ENCODE measurements at regions not wholly inside any gene's neighbourhood (a gene's known extent, or its start where the extent isn't known, plus 50 kb on each side); places are given as distances from the start of the nearest gene placed in this dataset.

- no peaks in the 10 kb centered on the region for H3K27me3 ChIP-seq (ENCODE audit: insufficient read depth, low read length, poor library complexity, severe bottlenecking)
- no peaks in the 10 kb centered on the region for H3K79me2 ChIP-seq (ENCODE audit: insufficient read depth, low read length)
- no peaks in the 10 kb centered on the region for H3K9me3 ChIP-seq (ENCODE audit: insufficient read depth, low read depth, low read length)
- no peaks in the 10 kb centered on the region for H4K20me1 ChIP-seq (ENCODE audit: insufficient read depth, low read length, poor library complexity, severe bottlenecking)
- no peak overlapping the region for H2AFZ ChIP-seq (ENCODE audit: low read length)
- no peaks in the 10 kb centered on the region for H3F3A ChIP-seq (ENCODE audit: low read depth)
- no peak overlapping the region for H3K9ac ChIP-seq (ENCODE audit: low read depth, low read length, poor library complexity, severe bottlenecking)
- H3K9me2 ChIP-seq (replicated peaks; ENCODE audit: low read depth, low read length), result no peaks in the 10 kb centered on the region
- H3K36me3 ChIP-seq (ENCODE audit: insufficient read depth, low read length), result no peaks in the 10 kb centered on the region
- H3K4me2 ChIP-seq (ENCODE audit: low read depth, low read length, poor library complexity, severe bottlenecking), result no peak overlapping the region
- H3K4me3 ChIP-seq (ENCODE audit: low read length, poor library complexity, severe bottlenecking), result no peak overlapping the region
- no peaks in the 10 kb centered on the region for H3K4me1 ChIP-seq (ENCODE audit: insufficient read depth, low read length, poor library complexity, severe bottlenecking)
- TF ChIP-seq EZH2phosphoT487 (IDR thresholded peaks at IDR 0.05; ENCODE audit: borderline replicate concordance), result no peak
- no peak for TF ChIP-seq CTCF (conservative IDR thresholded peaks at IDR 0.05; ENCODE audit: low read length)
Observed at GRCh38 chr4:112775801-112776200, 138.9 kb downstream of the LARP7 start.

- Histone ChIP-seq H3K79me2 (ENCODE audit: insufficient read depth, low read length) (no peaks in the 10 kb centered on the region), H3K36me3 (ENCODE audit: insufficient read depth, low read length) (no peaks in the 10 kb centered on the region), H3K9ac (ENCODE audit: low read depth, low read length, poor library complexity, severe bottlenecking) (no peak overlapping the region), H3K9me3 (ENCODE audit: insufficient read depth, low read depth, low read length) (no peaks in the 10 kb centered on the region), H3F3A (ENCODE audit: low read depth) (no peaks in the 10 kb centered on the region), H3K9me2 (replicated peaks; ENCODE audit: low read depth, low read length) (no peaks in the 10 kb centered on the region), H3K4me2 (ENCODE audit: low read depth, low read length, poor library complexity, severe bottlenecking) (no peak overlapping the region), H3K4me3 (ENCODE audit: low read length, poor library complexity, severe bottlenecking) (no peak overlapping the region), H4K20me1 (ENCODE audit: insufficient read depth, low read length, poor library complexity, severe bottlenecking) (no peaks in the 10 kb centered on the region), H2AFZ (ENCODE audit: low read length) (no peak overlapping the region), H3K4me1 (ENCODE audit: insufficient read depth, low read length, poor library complexity, severe bottlenecking) (no peaks in the 10 kb centered on the region), H3K27me3 (ENCODE audit: insufficient read depth, low read length, poor library complexity, severe bottlenecking) (no peaks in the 10 kb centered on the region)
- TF ChIP-seq EZH2phosphoT487 (IDR thresholded peaks at IDR 0.05; ENCODE audit: borderline replicate concordance) (no peak), CTCF (conservative IDR thresholded peaks at IDR 0.05; ENCODE audit: low read length) (no peak)
Observed at GRCh38 chr4:112776535-112776934, 139.6 kb downstream of the LARP7 start.

GRCh38 chr4:112778520-112778919 is 141.6 kb downstream of the LARP7 start:
- TF ChIP-seq EZH2phosphoT487 (IDR thresholded peaks at IDR 0.05; ENCODE audit: borderline replicate concordance) (no peak), CTCF (conservative IDR thresholded peaks at IDR 0.05; ENCODE audit: low read length) (no peak)

More at GRCh38 chr4:112778520-112778919, 141.6 kb downstream of the LARP7 start:
- Histone ChIP-seq H3K36me3 (ENCODE audit: insufficient read depth, low read length) (no peaks in the 10 kb centered on the region), H3K4me1 (ENCODE audit: insufficient read depth, low read length, poor library complexity, severe bottlenecking) (no peaks in the 10 kb centered on the region), H3K4me2 (ENCODE audit: low read depth, low read length, poor library complexity, severe bottlenecking) (no peak overlapping the region), H3K4me3 (ENCODE audit: low read length, poor library complexity, severe bottlenecking) (no peak overlapping the region), H3K9me3 (ENCODE audit: insufficient read depth, low read depth, low read length) (no peaks in the 10 kb centered on the region), H3K79me2 (ENCODE audit: insufficient read depth, low read length) (no peaks in the 10 kb centered on the region), H4K20me1 (ENCODE audit: insufficient read depth, low read length, poor library complexity, severe bottlenecking) (no peaks in the 10 kb centered on the region), H3K9me2 (replicated peaks; ENCODE audit: low read depth, low read length) (no peaks in the 10 kb centered on the region), H2AFZ (ENCODE audit: low read length) (no peak overlapping the region), H3K27me3 (ENCODE audit: insufficient read depth, low read length, poor library complexity, severe bottlenecking) (no peaks in the 10 kb centered on the region), H3K9ac (ENCODE audit: low read depth, low read length, poor library complexity, severe bottlenecking) (no peak overlapping the region), H3F3A (ENCODE audit: low read depth) (no peaks in the 10 kb centered on the region)
